ENCODE measurements at regions not wholly inside any gene's neighbourhood (a gene's known extent, or its start where the extent isn't known, plus 50 kb on each side); places are given as distances from the start of the nearest gene placed in this dataset.

DNA sequence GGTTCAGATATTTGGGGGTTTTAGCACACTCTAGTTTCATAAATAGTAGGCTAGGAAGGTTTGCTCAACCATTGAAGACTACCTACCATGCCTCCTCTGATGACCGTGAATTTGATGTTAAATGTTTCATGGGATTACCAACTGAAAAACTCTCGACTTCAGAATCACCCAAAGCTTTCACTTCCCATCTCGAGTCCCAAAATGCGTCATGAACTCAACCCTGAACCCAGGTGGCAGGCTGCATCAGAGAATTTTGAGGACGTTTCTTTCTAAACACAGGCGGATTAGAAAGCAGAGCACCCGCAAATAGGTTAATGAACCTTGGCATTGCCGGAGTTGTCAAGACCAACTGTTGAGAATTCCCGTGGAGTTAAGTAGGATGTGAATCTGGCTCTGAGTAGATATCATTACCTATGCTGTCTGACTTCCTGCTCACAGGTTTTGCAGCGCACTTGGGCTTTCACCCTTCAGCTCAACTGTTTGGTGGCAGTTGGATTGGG, 98.4 kb upstream of the ADTRP start:
- TF ChIP-seq, protein P1, sequence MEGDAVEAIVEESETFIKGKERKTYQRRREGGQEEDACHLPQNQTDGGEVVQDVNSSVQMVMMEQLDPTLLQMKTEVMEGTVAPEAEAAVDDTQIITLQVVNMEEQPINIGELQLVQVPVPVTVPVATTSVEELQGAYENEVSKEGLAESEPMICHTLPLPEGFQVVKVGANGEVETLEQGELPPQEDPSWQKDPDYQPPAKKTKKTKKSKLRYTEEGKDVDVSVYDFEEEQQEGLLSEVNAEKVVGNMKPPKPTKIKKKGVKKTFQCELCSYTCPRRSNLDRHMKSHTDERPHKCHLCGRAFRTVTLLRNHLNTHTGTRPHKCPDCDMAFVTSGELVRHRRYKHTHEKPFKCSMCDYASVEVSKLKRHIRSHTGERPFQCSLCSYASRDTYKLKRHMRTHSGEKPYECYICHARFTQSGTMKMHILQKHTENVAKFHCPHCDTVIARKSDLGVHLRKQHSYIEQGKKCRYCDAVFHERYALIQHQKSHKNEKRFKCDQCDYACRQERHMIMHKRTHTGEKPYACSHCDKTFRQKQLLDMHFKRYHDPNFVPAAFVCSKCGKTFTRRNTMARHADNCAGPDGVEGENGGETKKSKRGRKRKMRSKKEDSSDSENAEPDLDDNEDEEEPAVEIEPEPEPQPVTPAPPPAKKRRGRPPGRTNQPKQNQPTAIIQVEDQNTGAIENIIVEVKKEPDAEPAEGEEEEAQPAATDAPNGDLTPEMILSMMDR (IDR thresholded peaks at IDR 0.05; ENCODE audit: insufficient read depth, missing control alignments) = no peak
- DNase-seq (ENCODE audit: insufficient read length, low spot score) (no peak), FAIRE-seq (no peak)

DNA sequence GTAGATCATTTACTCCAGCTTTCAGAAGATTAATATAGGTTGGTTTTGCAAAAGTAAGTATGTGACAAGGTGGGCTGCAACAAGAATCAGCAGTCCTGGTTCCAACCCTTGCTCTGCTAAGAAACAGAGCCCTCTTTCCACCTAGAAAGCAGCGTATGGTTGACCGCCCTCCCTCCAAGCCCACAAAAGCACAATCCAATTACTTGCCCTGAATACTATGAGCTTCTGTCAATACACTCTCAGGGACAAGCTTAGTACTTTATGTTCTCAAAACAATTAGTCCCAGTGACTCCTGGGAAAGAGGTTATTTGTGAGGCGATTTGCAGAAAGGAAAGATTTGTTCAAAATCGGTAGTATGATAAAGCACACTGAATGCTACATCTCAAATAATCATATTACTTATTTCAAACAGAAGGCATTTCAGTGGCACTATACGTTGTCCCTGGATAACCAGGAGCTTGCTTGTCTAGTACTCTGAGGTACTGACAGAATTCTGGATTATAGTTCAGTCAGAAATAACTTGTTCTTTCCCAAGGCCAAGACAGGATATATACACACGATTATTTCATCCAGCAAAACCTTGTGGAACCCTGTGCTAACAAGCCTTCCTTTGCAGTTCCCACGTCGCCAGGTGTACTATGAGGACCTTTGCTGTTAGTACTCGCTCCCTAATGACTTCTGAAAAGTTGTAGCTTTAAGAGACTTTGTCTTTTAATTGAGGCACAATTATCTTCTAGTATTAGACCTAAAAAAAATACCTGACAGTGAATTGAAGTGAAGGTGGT, 96.9 kb upstream of the ADTRP start:
- TF ChIP-seq, protein P1 (IDR thresholded peaks at IDR 0.05; ENCODE audit: insufficient read depth, missing control alignments) = no peak
- DNase-seq (ENCODE audit: insufficient read length, low spot score) (no peak), FAIRE-seq (no peak)

DNA sequence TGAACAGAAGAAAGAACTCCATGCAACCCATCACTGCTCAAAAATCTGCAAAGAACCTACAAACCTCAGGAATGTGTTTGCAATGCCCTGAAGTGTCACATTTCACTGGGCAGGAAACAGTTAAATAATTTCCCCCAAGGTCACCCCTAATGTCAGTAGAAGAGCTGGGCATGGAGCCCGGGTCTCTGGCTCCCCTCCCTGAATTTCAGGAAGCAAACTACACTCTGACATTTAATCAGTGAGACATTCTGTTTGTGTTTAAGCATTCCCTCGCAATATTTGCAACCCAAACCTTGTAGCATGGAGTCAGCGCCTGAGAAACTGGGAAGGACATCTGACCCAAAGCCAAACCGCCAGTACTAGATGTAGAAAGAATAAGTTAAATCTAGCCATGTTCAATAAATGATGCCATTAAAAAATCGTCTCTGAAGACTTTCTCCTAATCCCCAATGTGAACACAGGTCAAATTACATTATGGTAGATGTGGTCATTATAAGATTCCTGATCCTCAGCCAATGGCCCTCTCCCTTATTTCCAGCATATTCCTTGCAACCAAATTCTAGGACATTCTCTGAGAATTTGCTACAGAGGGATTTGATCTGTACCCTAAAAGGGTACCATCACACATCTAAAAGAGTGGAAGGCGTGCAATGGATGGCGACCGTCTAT, 91.2 kb upstream of the ADTRP start:
- DNase-seq (ENCODE audit: insufficient read length, low spot score) (no peak), FAIRE-seq (no peak)
- TF ChIP-seq, protein P1 (IDR thresholded peaks at IDR 0.05; ENCODE audit: insufficient read depth, missing control alignments) = no peak

DNA sequence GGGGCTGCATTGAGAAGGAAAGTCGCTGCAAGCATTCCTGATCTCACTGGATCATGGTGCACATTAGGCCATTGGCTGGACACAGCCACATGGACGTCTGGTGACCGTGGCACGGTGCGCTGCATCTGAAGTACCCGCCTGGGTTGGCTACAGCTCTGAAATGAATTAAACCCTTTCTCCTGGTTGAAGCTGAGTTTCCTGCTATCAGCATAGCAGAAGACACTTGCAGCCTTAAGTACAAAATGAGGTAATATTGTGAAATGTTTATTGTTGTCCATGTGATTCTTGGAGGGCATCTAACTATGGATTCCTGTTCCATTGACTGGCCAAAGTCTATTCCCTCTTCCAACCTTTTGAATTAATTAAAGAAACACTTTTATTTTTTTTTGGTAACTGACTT, 89.8 kb upstream of the ADTRP start:
- DNase-seq (ENCODE audit: insufficient read length, low spot score) = no peak
- no peak for FAIRE-seq
- TF ChIP-seq, protein P1 (IDR thresholded peaks at IDR 0.05; ENCODE audit: insufficient read depth, missing control alignments) = no peak

DNA sequence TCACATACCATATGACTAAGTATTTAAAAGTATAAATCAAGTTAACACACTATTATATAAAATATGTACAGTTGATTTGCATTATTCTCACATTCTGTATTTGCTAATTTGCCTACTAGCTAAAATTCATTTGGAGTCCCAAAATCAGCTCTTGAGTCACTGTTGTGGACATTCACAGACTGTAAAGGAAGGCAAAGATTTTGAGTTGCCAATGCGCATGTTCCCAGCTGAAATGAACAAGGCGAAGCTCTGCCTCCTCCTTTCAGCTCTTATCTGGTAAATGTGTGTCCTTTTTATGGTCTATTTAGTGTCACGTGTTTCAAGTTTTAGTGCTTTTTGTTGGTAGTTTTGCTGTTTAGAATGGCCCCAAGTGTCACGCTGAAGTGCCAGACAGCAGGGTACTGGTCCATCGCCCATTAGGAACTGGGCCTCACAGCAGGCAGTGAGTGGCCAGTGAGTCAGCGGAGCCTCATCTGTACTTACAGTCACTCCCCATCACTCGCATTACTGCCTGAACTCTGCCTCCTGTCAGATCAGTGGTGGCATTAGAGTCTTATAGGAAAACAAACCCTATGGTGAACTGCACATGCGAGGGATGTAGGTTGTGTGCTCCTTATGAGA, 87.2 kb upstream of the ADTRP start:
- TF ChIP-seq, protein P1 (IDR thresholded peaks at IDR 0.05; ENCODE audit: insufficient read depth, missing control alignments) = no peak
- DNase-seq (ENCODE audit: insufficient read length, low spot score) (no peak), FAIRE-seq (no peak)

DNA sequence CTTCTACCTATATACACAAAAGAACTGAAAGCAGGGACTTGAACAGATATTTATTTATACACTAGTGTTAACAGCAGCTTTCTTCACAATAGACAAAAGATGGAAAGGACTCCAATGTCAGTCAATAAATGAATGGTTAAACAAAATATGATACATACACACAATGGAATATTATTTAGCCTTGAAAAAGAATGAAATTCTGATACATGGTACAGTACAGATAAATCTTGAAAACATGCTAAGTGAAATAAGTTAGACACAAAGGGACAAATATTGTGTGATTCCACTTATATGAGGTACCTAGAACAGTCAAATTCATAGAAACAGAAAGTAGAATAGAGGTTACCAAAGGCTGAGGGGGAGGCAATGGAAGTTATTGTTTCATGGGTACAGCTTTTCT, 79.8 kb upstream of the ADTRP start:
- no peak for FAIRE-seq
- no peak for DNase-seq (ENCODE audit: insufficient read length, low spot score)
- TF ChIP-seq, protein P1 (IDR thresholded peaks at IDR 0.05; ENCODE audit: insufficient read depth, missing control alignments) = no peak

Data from D721Med (cell line).